Heart right ventricle (tissue), 16 donors: ENCODE measurements at regions not wholly inside any gene's neighbourhood (a gene's known extent, or its start where the extent isn't known, plus 50 kb on each side); places are given as distances from the start of the nearest gene placed in this dataset.

Experiments
- ATAC-seq, 8 donors: fragments of 200-7000 bp; cut with Tn5 transposase; one replicate each; pipeline ENCODE4 v1.9.1; 2020; ENCODE audit warnings: mild to moderate bottlenecking in 8 of 8, moderate library complexity in 8 of 8, moderate number of reproducible peaks in 1 of 8
- DNase-seq, 2 donors: peaks; one replicate each; pipeline ENCODE4 v3.0.0-alpha.2; 2020
- H3K27ac ChIP-seq, 10 donors: fragments of 200-600 bp; sonication (generic) in 2 of 10; one replicate each; pipeline versions ENCODE4 v1.5.0 to v1.8.0; 2020 to 2022; ENCODE audit warnings: mild to moderate bottlenecking in 3 of 10
- H3K27me3 ChIP-seq, 7 donors: fragments of 200-600 bp; one replicate each; pipeline ENCODE4 v1.8.0; 2021 to 2022; ENCODE audit warnings: mild to moderate bottlenecking in 2 of 7
- H3K36me3 ChIP-seq, 9 donors: fragments of 200-600 bp; sonication (generic) in 1 of 9; one replicate each; pipeline versions ENCODE4 v1.5.0 to v1.8.0; 2020 to 2022; ENCODE audit warnings: mild to moderate bottlenecking in 2 of 9
- H3K4me1 ChIP-seq, 9 donors: fragments of 200-600 bp; sonication (generic) in 1 of 9; one replicate each; pipeline versions ENCODE4 v1.5.0 to v1.8.0; 2020 to 2022; ENCODE audit warnings: mild to moderate bottlenecking in 4 of 9
- H3K4me3 ChIP-seq, 10 donors: fragments of 200-600 bp; sonication (generic) in 2 of 10; one replicate each; pipeline versions ENCODE4 v1.5.0 to v1.8.0; 2020 to 2022; ENCODE audit warnings: mild to moderate bottlenecking in 7 of 10, moderate library complexity in 2 of 10
- H3K9me3 ChIP-seq, 11 donors: fragments of 200-600 bp in 10 of 11; sonication (generic) in 2 of 11; one replicate each; pipeline versions ENCODE4 v1.5.0 to v1.8.0; 2013 to 2022; ENCODE audit warnings: mild to moderate bottlenecking in 2 of 11, control low read depth in 1 of 11, moderate library complexity in 1 of 11
- WGBS, 2 donors: extraction: QIAGEN DNeasy Blood & Tissue Kit; methylation state at CpG; one replicate each; pipeline ENCODE4 v1.1.7; 2013; ENCODE audit warnings: inconsistent platforms in 1 of 2; 5-methylcytosine and 5-hydroxymethylcytosine counted together
- intact Hi-C, 10 donors: fragments of 100-400 bp; cut with DNase I; formaldehyde crosslinking; loops; one replicate each; pipeline versions ENCODE4 v1.11.1 to v1.14.2; 2022
- TF ChIP-seq, protein P1 (sequence below), 9 donors: fragments of 200-600 bp; sonication (generic) in 2 of 9; IDR thresholded peaks; one replicate each; pipeline versions ENCODE4 v1.5.0 to v1.8.0; 2021 to 2022; ENCODE audit warnings: antibody characterized with exemption in 9 of 9, mild to moderate bottlenecking in 5 of 9, moderate library complexity in 1 of 9
- donor health status: Arrhythmogenic right ventricular cardiomyopathy.
- donor health status: ischemic (EF 13 %, LVEDD 7.1; RV severe dilation, severe dysfunction).
- donor health status: healthy with polysubstance abuse.
- donor health status: DM: no; HTN: yes; CAD: no.
- donor health status: DM: no; HTN: no; CAD: no.
- donor health status: ischemic (EF 25% LVEDD 6.9; RV normal size, moderate dysfunction).
- donor health status: ischemic (EF 25% LVEDD 5.7; RV mildly dilated, moderate dysfunction).
- donor health status: healthy.
- donor health status: DM: yes; HTN: yes; CAD: no.
- donor health status: Ischemic cardiomyopathy.
- donor health status: ischemic (EF 35%, LVEDD 5.7; RV mildly dilated, moderate dysfunction).
- donor health status: nonischemic (EF 11% LVEDD 7.7; RV severe dilation, severe dysfunction).
- donor health status: DM: yes; HTN: yes; CAD: no.
- donor health status: PGD.
- donor health status: ischemic (EF 29% LVEDD 5.4; RV normal size, mild dysfunction).
- donor health status: nonischemic (EF 23%, LVEDD 6.1; RV moderate dilation, normal function).

DNA sequence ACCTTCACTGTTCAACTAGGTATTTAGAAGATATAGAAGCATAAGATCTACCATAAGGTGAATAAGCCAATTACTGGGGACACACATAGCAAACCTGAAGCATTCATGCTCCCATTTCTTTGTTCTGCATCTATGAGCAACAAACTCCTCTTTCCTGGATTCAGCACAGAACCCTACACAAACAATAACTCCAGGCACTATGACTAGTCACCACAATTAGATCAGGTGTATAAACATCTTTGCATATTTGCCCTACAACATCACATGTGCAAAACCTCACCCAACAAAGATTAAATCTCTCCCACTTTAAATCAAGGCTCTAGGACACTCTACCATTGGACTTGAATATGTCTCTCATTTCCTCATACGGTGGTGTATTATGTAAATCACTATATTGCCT, 652.3 kb downstream of the EPHA7 start:
- no peaks in the 10 kb centered on the region for H3K9me3 ChIP-seq
- peaks cover 0 to 6% (median 0%) of the 10 kb centered on the region in 9 donors for H3K4me1 ChIP-seq
- intact Hi-C loops, result no loop called here
- H3K27ac ChIP-seq, result no peak overlapping the region
- WGBS, 2 donors, result 78 to 88% methylated on average over 1 of the region's 1 CpG
- H3K27me3 ChIP-seq, result no peaks in the 10 kb centered on the region
- DNase-seq (no peak), ATAC-seq (no peak)
- no peaks in the 10 kb centered on the region for H3K36me3 ChIP-seq
- TF ChIP-seq, protein P1, sequence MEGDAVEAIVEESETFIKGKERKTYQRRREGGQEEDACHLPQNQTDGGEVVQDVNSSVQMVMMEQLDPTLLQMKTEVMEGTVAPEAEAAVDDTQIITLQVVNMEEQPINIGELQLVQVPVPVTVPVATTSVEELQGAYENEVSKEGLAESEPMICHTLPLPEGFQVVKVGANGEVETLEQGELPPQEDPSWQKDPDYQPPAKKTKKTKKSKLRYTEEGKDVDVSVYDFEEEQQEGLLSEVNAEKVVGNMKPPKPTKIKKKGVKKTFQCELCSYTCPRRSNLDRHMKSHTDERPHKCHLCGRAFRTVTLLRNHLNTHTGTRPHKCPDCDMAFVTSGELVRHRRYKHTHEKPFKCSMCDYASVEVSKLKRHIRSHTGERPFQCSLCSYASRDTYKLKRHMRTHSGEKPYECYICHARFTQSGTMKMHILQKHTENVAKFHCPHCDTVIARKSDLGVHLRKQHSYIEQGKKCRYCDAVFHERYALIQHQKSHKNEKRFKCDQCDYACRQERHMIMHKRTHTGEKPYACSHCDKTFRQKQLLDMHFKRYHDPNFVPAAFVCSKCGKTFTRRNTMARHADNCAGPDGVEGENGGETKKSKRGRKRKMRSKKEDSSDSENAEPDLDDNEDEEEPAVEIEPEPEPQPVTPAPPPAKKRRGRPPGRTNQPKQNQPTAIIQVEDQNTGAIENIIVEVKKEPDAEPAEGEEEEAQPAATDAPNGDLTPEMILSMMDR (IDR thresholded peaks at IDR 0.05), result no peak
- H3K4me3 ChIP-seq, result no peak overlapping the region

DNA sequence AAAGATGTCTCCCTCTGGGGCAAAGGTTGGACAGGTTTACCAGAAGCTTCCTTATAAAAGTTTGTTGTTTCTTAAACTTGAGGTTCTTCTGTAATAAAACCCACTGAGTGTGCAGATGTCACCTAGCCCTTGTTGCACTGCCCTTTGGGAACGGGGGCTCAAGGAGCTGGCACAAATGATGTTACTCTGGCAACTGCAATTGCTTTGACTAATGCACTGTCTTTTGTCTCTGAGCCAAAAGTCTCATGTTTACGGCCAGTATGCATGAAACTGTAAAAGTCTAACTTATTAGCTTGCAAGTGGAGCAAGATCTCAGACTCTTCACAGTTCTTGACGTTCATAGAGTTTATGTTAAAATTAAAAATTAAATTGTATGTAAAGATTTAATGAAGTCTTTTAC, 655.7 kb downstream of the EPHA7 start:
- H3K9me3 ChIP-seq, result no peaks in the 10 kb centered on the region
- WGBS, 2 donors, result 74 to 77% methylated on average over 3 of the region's 3 CpGs
- H3K4me1 ChIP-seq, result peaks cover 0 to 8% (median 0%) of the 10 kb centered on the region in 9 donors
- intact Hi-C loops, result no loop called here
- ATAC-seq (no peak), DNase-seq (no peak)
- no peak overlapping the region for H3K27ac ChIP-seq
- H3K36me3 ChIP-seq, result no peaks in the 10 kb centered on the region
- H3K27me3 ChIP-seq, result no peaks in the 10 kb centered on the region
- H3K4me3 ChIP-seq, result no peak overlapping the region
- TF ChIP-seq, protein P1 (IDR thresholded peaks at IDR 0.05), result no peak

DNA sequence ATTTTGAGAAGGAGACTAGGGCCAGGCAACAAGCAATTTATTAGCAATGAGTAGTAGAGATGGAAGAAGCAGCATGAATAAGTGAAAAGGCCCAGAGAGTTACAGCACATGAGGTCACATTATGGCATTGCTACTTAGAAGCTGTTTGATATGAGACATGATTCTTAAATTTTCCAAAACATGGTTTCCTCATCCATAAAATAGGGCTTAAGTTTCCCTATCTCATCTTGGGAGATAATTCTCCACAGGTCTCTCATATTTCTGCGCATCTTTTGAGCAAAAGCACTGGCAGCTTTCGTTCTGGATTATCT, 656.1 kb downstream of the EPHA7 start:
- no peak for ATAC-seq
- intact Hi-C loops, result no loop called here
- TF ChIP-seq, protein P1 (IDR thresholded peaks at IDR 0.05), result no peak

DNA sequence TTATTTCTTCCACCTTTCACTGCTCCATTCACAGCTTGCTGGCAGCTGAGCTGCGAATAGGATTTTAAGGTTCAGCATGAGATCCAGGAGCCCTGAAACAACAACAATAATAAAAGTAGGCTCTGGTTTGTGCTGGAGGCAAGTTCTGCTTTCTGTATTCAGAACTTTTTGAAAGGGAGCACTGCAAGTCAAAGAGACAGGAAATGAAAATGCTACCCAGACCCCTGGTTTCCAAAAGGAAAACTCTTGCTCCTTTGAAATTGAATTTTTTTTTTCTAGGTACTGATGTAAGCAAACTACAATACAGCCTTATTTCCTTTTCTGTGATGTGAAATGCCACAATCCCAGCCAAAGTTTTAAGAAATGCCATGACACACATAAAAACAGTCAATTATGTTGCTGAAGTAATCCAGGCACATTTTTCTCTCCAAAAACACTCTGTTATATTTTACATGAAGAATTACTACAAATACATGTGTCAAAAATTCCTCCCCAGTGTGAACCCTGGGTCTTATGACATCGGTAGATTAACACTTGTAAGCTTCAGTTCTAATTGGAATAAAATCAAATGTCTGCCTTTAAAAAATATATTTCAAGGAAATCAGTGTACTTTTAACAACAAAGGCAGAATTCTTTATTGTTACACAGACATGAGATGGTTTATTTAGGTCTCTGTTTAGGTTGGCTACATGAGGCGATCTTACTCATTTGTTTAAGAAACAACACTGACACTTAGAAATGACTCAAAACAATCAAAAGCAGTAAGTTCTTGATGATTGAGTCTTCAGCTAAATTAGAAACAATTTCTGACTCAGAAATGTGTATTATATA, 656.7 kb downstream of the EPHA7 start:
- Histone ChIP-seq H3K27ac (no peak overlapping the region), H3K4me1 (peaks cover 0 to 15% (median 0%) of the 10 kb centered on the region in 9 donors), H3K4me3 (no peak overlapping the region), H3K27me3 (no peaks in the 10 kb centered on the region), H3K36me3 (no peaks in the 10 kb centered on the region), H3K9me3 (no peaks in the 10 kb centered on the region)
- no peak for ATAC-seq
- TF ChIP-seq, protein P1 (IDR thresholded peaks at IDR 0.05), result no peak
- intact Hi-C loops, result no loop called here
- no peak for DNase-seq
- 67 to 69% methylated on average over 3 of the region's 3 CpGs for WGBS, 2 donors

More for the DNA sequence above, 656.1 kb downstream of the EPHA7 start:
- no peak overlapping the region for H3K27ac ChIP-seq
- DNase-seq, result no peak
- H3K9me3 ChIP-seq, result no peaks in the 10 kb centered on the region
- peaks cover 0 to 9% (median 0%) of the 10 kb centered on the region in 9 donors for H3K4me1 ChIP-seq
- H3K36me3 ChIP-seq, result no peaks in the 10 kb centered on the region
- H3K4me3 ChIP-seq, result no peak overlapping the region
- no peaks in the 10 kb centered on the region for H3K27me3 ChIP-seq
- WGBS, 2 donors, result 76 to 83% methylated on average over 2 of the region's 2 CpGs
